GM23338 (cell line): ENCODE measurements at regions not wholly inside any gene's neighbourhood (a gene's known extent, or its start where the extent isn't known, plus 50 kb on each side); places are given as distances from the start of the nearest gene placed in this dataset.

Experiments used
- CREB1 ChIP-seq: fragments of 250-450 bp; sonication (Bioruptor Pico); IDR thresholded peaks from 2 replicates; pipeline ENCODE4 v1.5.0; 2020; ENCODE audit warnings: low read depth, mild to moderate bottlenecking, moderate library complexity
- EZH2 ChIP-seq: fragments of 200-600 bp; sonication (generic); IDR thresholded peaks from one replicate; pipeline ENCODE4 v1.8.0; 2017; ENCODE audit warnings: antibody characterized with exemption, mild to moderate bottlenecking, low read depth; ENCODE audit not compliant: unreplicated experiment
- EZH2phosphoT487 ChIP-seq: fragments of 200-600 bp; sonication (generic); IDR thresholded peaks from one replicate; pipeline ENCODE4 v1.8.1; 2018; ENCODE audit warnings: antibody characterized with exemption; ENCODE audit not compliant: unreplicated experiment
- JUNB ChIP-seq: IDR thresholded peaks from one replicate; pipeline ENCODE4 v1.6.1; 2016; ENCODE audit warnings: antibody characterized with exemption; ENCODE audit not compliant: unreplicated experiment
- POLR2AphosphoS5 ChIP-seq: IDR thresholded peaks from 2 replicates; pipeline ENCODE4 v1.6.1; 2016; ENCODE audit warnings: antibody characterized with exemption, low read depth
- ZNF114 ChIP-seq: fragments of 250-450 bp; sonication (Bioruptor Pico); IDR thresholded peaks from 2 replicates; pipeline ENCODE4 v1.5.0; 2020; ENCODE audit warnings: mild to moderate bottlenecking, moderate library complexity
- TF ChIP-seq, protein P1 (sequence below): fragments of 250-450 bp; sonication (Bioruptor Pico); IDR thresholded peaks from 2 replicates; pipeline ENCODE4 v1.5.0; 2020; ENCODE audit warnings: mild to moderate bottlenecking, moderate library complexity
- TF ChIP-seq, protein P2 (sequence below), 2 experiments: fragments of 200-600 bp in 1 of 2; sonication (generic) in 1 of 2; conservative IDR thresholded peaks; 2 replicates each; pipeline versions ENCODE4 v1.5.1 to v1.6.1; 2016 to 2017; ENCODE audit warnings: antibody characterized with exemption in 2 of 2, low read depth in 2 of 2, mild to moderate bottlenecking in 2 of 2, moderate library complexity in 1 of 2
- TF ChIP-seq, protein P3 (sequence below): IDR thresholded peaks from one replicate; pipeline ENCODE4 v1.6.1; 2018; ENCODE audit warnings: antibody characterized with exemption; ENCODE audit not compliant: unreplicated experiment

DNA sequence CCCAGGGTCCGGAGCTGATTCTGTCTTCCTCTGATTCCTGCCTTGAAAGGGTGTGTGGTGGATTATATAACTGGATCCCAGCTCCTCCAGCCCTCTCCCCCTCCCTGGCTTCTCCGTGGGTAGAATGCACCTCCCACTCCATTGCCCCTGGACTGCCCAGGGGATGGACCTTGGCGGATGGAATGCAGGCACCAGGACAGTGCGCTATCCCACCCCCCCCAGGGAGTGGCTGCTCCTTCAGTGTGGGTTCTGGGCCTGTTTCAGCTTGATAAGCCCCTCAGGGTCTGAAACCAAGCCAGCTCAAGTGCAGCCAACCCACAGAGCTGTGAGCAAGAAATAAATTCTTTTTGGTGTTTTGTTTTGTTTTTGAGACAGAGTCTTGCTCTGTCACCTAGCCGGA, 112.4 kb upstream of the TMEM132D start:
- TF ChIP-seq, protein P1, sequence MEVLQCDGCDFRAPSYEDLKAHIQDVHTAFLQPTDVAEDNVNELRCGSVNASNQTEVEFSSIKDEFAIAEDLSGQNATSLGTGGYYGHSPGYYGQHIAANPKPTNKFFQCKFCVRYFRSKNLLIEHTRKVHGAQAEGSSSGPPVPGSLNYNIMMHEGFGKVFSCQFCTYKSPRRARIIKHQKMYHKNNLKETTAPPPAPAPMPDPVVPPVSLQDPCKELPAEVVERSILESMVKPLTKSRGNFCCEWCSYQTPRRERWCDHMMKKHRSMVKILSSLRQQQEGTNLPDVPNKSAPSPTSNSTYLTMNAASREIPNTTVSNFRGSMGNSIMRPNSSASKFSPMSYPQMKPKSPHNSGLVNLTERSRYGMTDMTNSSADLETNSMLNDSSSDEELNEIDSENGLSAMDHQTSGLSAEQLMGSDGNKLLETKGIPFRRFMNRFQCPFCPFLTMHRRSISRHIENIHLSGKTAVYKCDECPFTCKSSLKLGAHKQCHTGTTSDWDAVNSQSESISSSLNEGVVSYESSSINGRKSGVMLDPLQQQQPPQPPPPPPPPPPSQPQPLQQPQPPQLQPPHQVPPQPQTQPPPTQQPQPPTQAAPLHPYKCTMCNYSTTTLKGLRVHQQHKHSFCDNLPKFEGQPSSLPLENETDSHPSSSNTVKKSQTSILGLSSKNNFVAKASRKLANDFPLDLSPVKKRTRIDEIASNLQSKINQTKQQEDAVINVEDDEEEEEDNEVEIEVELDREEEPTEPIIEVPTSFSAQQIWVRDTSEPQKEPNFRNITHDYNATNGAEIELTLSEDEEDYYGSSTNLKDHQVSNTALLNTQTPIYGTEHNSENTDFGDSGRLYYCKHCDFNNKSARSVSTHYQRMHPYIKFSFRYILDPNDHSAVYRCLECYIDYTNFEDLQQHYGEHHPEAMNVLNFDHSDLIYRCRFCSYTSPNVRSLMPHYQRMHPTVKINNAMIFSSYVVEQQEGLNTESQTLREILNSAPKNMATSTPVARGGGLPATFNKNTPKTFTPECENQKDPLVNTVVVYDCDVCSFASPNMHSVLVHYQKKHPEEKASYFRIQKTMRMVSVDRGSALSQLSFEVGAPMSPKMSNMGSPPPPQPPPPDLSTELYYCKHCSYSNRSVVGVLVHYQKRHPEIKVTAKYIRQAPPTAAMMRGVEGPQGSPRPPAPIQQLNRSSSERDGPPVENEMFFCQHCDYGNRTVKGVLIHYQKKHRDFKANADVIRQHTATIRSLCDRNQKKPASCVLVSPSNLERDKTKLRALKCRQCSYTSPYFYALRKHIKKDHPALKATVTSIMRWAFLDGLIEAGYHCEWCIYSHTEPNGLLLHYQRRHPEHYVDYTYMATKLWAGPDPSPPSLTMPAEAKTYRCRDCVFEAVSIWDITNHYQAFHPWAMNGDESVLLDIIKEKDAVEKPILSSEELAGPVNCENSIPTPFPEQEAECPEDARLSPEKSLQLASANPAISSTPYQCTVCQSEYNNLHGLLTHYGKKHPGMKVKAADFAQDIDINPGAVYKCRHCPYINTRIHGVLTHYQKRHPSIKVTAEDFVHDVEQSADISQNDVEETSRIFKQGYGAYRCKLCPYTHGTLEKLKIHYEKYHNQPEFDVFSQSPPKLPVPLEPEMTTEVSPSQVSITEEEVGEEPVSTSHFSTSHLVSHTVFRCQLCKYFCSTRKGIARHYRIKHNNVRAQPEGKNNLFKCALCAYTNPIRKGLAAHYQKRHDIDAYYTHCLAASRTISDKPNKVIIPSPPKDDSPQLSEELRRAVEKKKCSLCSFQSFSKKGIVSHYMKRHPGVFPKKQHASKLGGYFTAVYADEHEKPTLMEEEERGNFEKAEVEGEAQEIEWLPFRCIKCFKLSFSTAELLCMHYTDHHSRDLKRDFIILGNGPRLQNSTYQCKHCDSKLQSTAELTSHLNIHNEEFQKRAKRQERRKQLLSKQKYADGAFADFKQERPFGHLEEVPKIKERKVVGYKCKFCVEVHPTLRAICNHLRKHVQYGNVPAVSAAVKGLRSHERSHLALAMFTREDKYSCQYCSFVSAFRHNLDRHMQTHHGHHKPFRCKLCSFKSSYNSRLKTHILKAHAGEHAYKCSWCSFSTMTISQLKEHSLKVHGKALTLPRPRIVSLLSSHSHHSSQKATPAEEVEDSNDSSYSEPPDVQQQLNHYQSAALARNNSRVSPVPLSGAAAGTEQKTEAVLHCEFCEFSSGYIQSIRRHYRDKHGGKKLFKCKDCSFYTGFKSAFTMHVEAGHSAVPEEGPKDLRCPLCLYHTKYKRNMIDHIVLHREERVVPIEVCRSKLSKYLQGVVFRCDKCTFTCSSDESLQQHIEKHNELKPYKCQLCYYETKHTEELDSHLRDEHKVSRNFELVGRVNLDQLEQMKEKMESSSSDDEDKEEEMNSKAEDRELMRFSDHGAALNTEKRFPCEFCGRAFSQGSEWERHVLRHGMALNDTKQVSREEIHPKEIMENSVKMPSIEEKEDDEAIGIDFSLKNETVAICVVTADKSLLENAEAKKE (CRISPR knock-in tag) = no peak
- no peak for TF ChIP-seq EZH2phosphoT487
- no peak for TF ChIP-seq POLR2AphosphoS5
- TF ChIP-seq, protein P2, sequence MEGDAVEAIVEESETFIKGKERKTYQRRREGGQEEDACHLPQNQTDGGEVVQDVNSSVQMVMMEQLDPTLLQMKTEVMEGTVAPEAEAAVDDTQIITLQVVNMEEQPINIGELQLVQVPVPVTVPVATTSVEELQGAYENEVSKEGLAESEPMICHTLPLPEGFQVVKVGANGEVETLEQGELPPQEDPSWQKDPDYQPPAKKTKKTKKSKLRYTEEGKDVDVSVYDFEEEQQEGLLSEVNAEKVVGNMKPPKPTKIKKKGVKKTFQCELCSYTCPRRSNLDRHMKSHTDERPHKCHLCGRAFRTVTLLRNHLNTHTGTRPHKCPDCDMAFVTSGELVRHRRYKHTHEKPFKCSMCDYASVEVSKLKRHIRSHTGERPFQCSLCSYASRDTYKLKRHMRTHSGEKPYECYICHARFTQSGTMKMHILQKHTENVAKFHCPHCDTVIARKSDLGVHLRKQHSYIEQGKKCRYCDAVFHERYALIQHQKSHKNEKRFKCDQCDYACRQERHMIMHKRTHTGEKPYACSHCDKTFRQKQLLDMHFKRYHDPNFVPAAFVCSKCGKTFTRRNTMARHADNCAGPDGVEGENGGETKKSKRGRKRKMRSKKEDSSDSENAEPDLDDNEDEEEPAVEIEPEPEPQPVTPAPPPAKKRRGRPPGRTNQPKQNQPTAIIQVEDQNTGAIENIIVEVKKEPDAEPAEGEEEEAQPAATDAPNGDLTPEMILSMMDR (conservative IDR thresholded peaks at IDR 0.05; ENCODE audit: low read depth in 2 of 2) = no peak
- no peak for TF ChIP-seq CREB1 (CRISPR knock-in tag)
- TF ChIP-seq, protein P3, sequence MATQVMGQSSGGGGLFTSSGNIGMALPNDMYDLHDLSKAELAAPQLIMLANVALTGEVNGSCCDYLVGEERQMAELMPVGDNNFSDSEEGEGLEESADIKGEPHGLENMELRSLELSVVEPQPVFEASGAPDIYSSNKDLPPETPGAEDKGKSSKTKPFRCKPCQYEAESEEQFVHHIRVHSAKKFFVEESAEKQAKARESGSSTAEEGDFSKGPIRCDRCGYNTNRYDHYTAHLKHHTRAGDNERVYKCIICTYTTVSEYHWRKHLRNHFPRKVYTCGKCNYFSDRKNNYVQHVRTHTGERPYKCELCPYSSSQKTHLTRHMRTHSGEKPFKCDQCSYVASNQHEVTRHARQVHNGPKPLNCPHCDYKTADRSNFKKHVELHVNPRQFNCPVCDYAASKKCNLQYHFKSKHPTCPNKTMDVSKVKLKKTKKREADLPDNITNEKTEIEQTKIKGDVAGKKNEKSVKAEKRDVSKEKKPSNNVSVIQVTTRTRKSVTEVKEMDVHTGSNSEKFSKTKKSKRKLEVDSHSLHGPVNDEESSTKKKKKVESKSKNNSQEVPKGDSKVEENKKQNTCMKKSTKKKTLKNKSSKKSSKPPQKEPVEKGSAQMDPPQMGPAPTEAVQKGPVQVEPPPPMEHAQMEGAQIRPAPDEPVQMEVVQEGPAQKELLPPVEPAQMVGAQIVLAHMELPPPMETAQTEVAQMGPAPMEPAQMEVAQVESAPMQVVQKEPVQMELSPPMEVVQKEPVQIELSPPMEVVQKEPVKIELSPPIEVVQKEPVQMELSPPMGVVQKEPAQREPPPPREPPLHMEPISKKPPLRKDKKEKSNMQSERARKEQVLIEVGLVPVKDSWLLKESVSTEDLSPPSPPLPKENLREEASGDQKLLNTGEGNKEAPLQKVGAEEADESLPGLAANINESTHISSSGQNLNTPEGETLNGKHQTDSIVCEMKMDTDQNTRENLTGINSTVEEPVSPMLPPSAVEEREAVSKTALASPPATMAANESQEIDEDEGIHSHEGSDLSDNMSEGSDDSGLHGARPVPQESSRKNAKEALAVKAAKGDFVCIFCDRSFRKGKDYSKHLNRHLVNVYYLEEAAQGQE = no peak
- no peak for TF ChIP-seq EZH2
- no peak for TF ChIP-seq JUNB
- TF ChIP-seq ZNF114 (CRISPR knock-in tag) = no peak
